GM12878 (cell line): ENCODE measurements at regions not wholly inside any gene's neighbourhood (a gene's known extent, or its start where the extent isn't known, plus 50 kb on each side); places are given as distances from the start of the nearest gene placed in this dataset.

Source experiments
- ATAC-seq: fragments of 200-7000 bp; cut with Tn5 transposase; 3 replicates; pipeline ENCODE4 v1.9.1; 2020; ENCODE audit warnings: mild to moderate bottlenecking, moderate library complexity
- BruUV-seq: library from RNA; stranded (reverse); fragments of 400-500 nt; replicated peaks from 2 replicates; lab custom pipeline; 2021; lab: Mats Ljungman, UMichigan
- CTCF ChIA-PET: fragments of 300-600 bp; sonication (Branson Sonifier 250); formaldehyde crosslinking; extraction: SDS; loops from one replicate; lab custom pipeline; 2021; ENCODE audit warnings: inconsistent platforms; lab: Yijun Ruan, JAX
- POLR2A ChIA-PET: fragments of 350-600 bp; formaldehyde crosslinking; extraction: SDS; loops from one replicate; lab custom pipeline; 2021; ENCODE audit warnings: inconsistent platforms; lab: Charles Lee
- RAD21 ChIA-PET: fragments of 300-600 bp; sonication (Branson Sonifier 250); formaldehyde crosslinking; loops from one replicate; lab custom pipeline; 2023; ENCODE audit warnings: antibody characterized with exemption; ENCODE audit not compliant: unreplicated experiment; lab: Charles Lee
- SMC1A ChIA-PET: fragments of 300-600 bp; sonication (Branson Sonifier 250); formaldehyde crosslinking; loops from one replicate; lab custom pipeline; 2023; ENCODE audit not compliant: unreplicated experiment, uncharacterized antibody; lab: Charles Lee
- DNase-seq: peaks from one replicate; pipeline ENCODE4 v3.0.0-alpha.2; 2011; ENCODE audit warnings: low read depth, low spot score
- FAIRE-seq: peaks from 3 replicates; lab custom pipeline; 2011; peaks lifted over from hg19 to GRCh38; lab: Jason Lieb, UNC
- H2AFZ ChIP-seq: 2 replicates; pipeline ENCODE4 v1.6.0; 2011; ENCODE audit warnings: low read depth, low read length, control low read depth; ENCODE audit not compliant: control insufficient read depth
- H3K27ac ChIP-seq: 2 replicates; pipeline ENCODE4 v1.5.1; 2011; ENCODE audit warnings: control low read depth; ENCODE audit not compliant: control insufficient read depth, insufficient read depth
- H3K27me3 ChIP-seq, 2 experiments: replicated peaks in 1 of 2; 2 replicates each; pipeline versions ENCODE4 v1.6.0 to v1.6.1; 2011; ENCODE audit warnings: low read length in 1 of 2; ENCODE audit not compliant: control insufficient read depth in 2 of 2, insufficient read depth in 2 of 2
- H3K36me3 ChIP-seq, 2 experiments: 2 replicates each; pipeline ENCODE4 v1.5.1; 2011; ENCODE audit warnings: low read length in 1 of 2; ENCODE audit not compliant: control insufficient read depth in 2 of 2, insufficient read depth in 2 of 2
- H3K4me1 ChIP-seq: 2 replicates; pipeline ENCODE4 v1.6.1; 2011; ENCODE audit warnings: mild to moderate bottlenecking, low read length, moderate library complexity, mixed read lengths; ENCODE audit not compliant: control insufficient read depth, insufficient read depth
- H3K4me2 ChIP-seq: 2 replicates; pipeline ENCODE4 v1.6.0; 2011; ENCODE audit warnings: control low read depth; ENCODE audit not compliant: control insufficient read depth, insufficient read depth
- H3K4me3 ChIP-seq: fragments of 200-600 bp; sonication (generic); 2 replicates; pipeline ENCODE4 v1.5.1; 2016
- H3K79me2 ChIP-seq: 2 replicates; pipeline ENCODE4 v1.6.0; 2011; ENCODE audit warnings: low read length; ENCODE audit not compliant: control insufficient read depth, insufficient read depth
- H3K9ac ChIP-seq: 2 replicates; pipeline ENCODE4 v1.8.0; 2011; ENCODE audit warnings: low read length, control low read depth, mixed read lengths; ENCODE audit not compliant: control insufficient read depth, insufficient read depth
- H3K9me3 ChIP-seq: replicated peaks from 3 replicates; pipeline ENCODE4 v1.5.1; 2011; ENCODE audit warnings: mild to moderate bottlenecking, low read length; ENCODE audit not compliant: control insufficient read depth, insufficient read depth
- H4K20me1 ChIP-seq: 2 replicates; pipeline ENCODE4 v1.6.0; 2011; ENCODE audit not compliant: control insufficient read depth, insufficient read depth
- BACH1 ChIP-seq: fragments of 450-650 bp; IDR thresholded peaks from 2 replicates; pipeline ENCODE4 v1.6.1; 2017; ENCODE audit warnings: mild to moderate bottlenecking, borderline replicate concordance
- BRCA1 ChIP-seq: IDR thresholded peaks from 2 replicates; pipeline ENCODE4 v1.6.1; 2011; ENCODE audit warnings: low read depth, low read length, improper control_type of control experiment
- CBFB ChIP-seq: IDR thresholded peaks from 2 replicates; pipeline ENCODE4 v1.6.1; 2016; ENCODE audit warnings: antibody characterized with exemption, low read depth
- CREM ChIP-seq: IDR thresholded peaks from 2 replicates; pipeline ENCODE4 v1.6.1; 2014; ENCODE audit warnings: antibody characterized with exemption, low read depth
- EGR1 ChIP-seq, 2 experiments: IDR thresholded peaks; 1 replicate in 1 of 2; 2 replicates in 1 of 2; pipeline ENCODE4 v1.6.1; 2011 to 2012; ENCODE audit warnings: low read depth in 2 of 2, low read length in 2 of 2, borderline replicate concordance in 1 of 2, mild to moderate bottlenecking in 1 of 2, moderate library complexity in 1 of 2
- EP300 ChIP-seq, 2 experiments: fragments of 150-350 bp in 1 of 2; IDR thresholded peaks; 2 replicates each; pipeline ENCODE4 v1.6.1; 2011 to 2012; ENCODE audit warnings: low read depth in 2 of 2, low read length in 2 of 2, borderline replicate concordance in 1 of 2, improper control_type of control experiment in 1 of 2, inconsistent platforms in 1 of 2; ENCODE audit not compliant: control insufficient read depth in 1 of 2
- FOXK2 ChIP-seq: fragments of 450-650 bp; IDR thresholded peaks from 2 replicates; pipeline ENCODE4 v1.6.1; 2017; ENCODE audit warnings: mild to moderate bottlenecking, moderate library complexity
- HDAC6 ChIP-seq: fragments of 200-600 bp; sonication (generic); IDR thresholded peaks from one replicate; pipeline ENCODE4 v1.8.0; 2017; ENCODE audit warnings: antibody characterized with exemption; ENCODE audit not compliant: unreplicated experiment
- MTA2 ChIP-seq: fragments of 450-650 bp; IDR thresholded peaks from 2 replicates; pipeline ENCODE4 v1.6.1; 2016; ENCODE audit warnings: low read depth, mild to moderate bottlenecking, moderate library complexity
- NFYA ChIP-seq: IDR thresholded peaks from 2 replicates; pipeline ENCODE4 v1.6.1; 2011; ENCODE audit warnings: low read depth, mild to moderate bottlenecking, low read length, improper control_type of control experiment, borderline replicate concordance
- NFYB ChIP-seq: IDR thresholded peaks from 2 replicates; pipeline ENCODE4 v1.6.1; 2011; ENCODE audit warnings: low read depth, mild to moderate bottlenecking, low read length, improper control_type of control experiment, moderate library complexity; ENCODE audit not compliant: insufficient read depth
- PAX8 ChIP-seq: fragments of 450-650 bp; IDR thresholded peaks from 2 replicates; pipeline ENCODE4 v1.6.1; 2017; ENCODE audit warnings: mild to moderate bottlenecking, moderate library complexity
- RAD21 ChIP-seq: IDR thresholded peaks from 2 replicates; pipeline ENCODE4 v1.6.1; 2011; ENCODE audit warnings: mild to moderate bottlenecking, low read depth, low read length, moderate library complexity; ENCODE audit not compliant: insufficient read depth
- SREBF2 ChIP-seq: IDR thresholded peaks from 2 replicates; pipeline ENCODE4 v1.6.1; 2012; ENCODE audit warnings: mild to moderate bottlenecking, low read length
- TAF1 ChIP-seq: IDR thresholded peaks from 2 replicates; pipeline ENCODE4 v1.6.1; 2011; ENCODE audit warnings: mild to moderate bottlenecking, low read depth, low read length, borderline replicate concordance
- ZNF622 ChIP-seq: fragments of 450-650 bp; IDR thresholded peaks from 2 replicates; pipeline ENCODE4 v1.6.1; 2017; ENCODE audit warnings: mild to moderate bottlenecking, inconsistent platforms
- ZZZ3 ChIP-seq: IDR thresholded peaks from 2 replicates; pipeline ENCODE4 v1.6.1; 2011; ENCODE audit warnings: low read depth; ENCODE audit not compliant: control insufficient read depth, insufficient read length
- WGBS: methylation state at CpG from one replicate; pipeline ENCODE4 v1.1.6; 2016; ENCODE audit warnings: low lambda C conversion rate; ENCODE audit not compliant: insufficient replicate concordance, insufficient coverage; ENCODE audit errors: missing lambda C conversion rate; 5-methylcytosine and 5-hydroxymethylcytosine counted together
- in situ Hi-C: fragments of 300-500 bp; cut with MboI; formaldehyde crosslinking; loops from 9 replicates; pipeline ENCODE4 v1.14.3; 2018; ENCODE audit warnings: mixed read lengths
- intact Hi-C: fragments of 100-400 bp; cut with micrococcal nuclease; formaldehyde crosslinking; loops from one replicate; pipeline ENCODE4 v1.14.2; 2022; ENCODE audit not compliant: unreplicated experiment

GRCh38 chr2:221310730-221311129 lies 261.4 kb downstream of the EPHA4 start:
- no peak overlapping the region for H3K4me3 ChIP-seq
- no peak overlapping the region for H2AFZ ChIP-seq
- no peaks in the 10 kb centered on the region for H3K9me3 ChIP-seq
- H3K27ac ChIP-seq = no peak overlapping the region
- RAD21 ChIA-PET = no interaction called here
- H3K27me3 ChIP-seq = no peaks in the 10 kb centered on the region
- no TSS peak for BruUV-seq
- H3K79me2 ChIP-seq = no peaks in the 10 kb centered on the region
- no peak overlapping the region for H3K9ac ChIP-seq
- POLR2A ChIA-PET = no interaction called here
- CTCF ChIA-PET = no interaction called here
- TF ChIP-seq RAD21 (no peak), ZZZ3 (no peak), SREBF2 (no peak), FOXK2 (no peak), EGR1 (IDR thresholded peaks at IDR 0.05; ENCODE audit: borderline replicate concordance in 1 of 2, low read depth in 2 of 2, low read length in 2 of 2) (no peak), BRCA1 (no peak), ZNF622 (no peak), TAF1 (no peak), HDAC6 (no peak), EP300 (IDR thresholded peaks at IDR 0.05; ENCODE audit: borderline replicate concordance in 1 of 2, control insufficient read depth in 1 of 2, low read depth in 2 of 2, low read length in 2 of 2) (no peak), CREM (no peak), CBFB (no peak), NFYB (no peak), NFYA (no peak), BACH1 (no peak), MTA2 (no peak), PAX8 (no peak)
- FAIRE-seq = no peak
- H4K20me1 ChIP-seq = no peaks in the 10 kb centered on the region
- DNase-seq = no peak
- in situ Hi-C loops = no loop called here
- no peaks in the 10 kb centered on the region for H3K4me1 ChIP-seq
- SMC1A ChIA-PET = no interaction called here
- 0% methylated on average over 1 of the region's 1 CpG for WGBS
- H3K36me3 ChIP-seq = no peaks in the 10 kb centered on the region
- no peak overlapping the region for H3K4me2 ChIP-seq
- ATAC-seq = no peak
- intact Hi-C loops = no loop called here
